H9 (cell line): ENCODE measurements at regions not wholly inside any gene's neighbourhood (a gene's known extent, or its start where the extent isn't known, plus 50 kb on each side); places are given as distances from the start of the nearest gene placed in this dataset.

Experiments
- DNase-seq: peaks from one replicate; pipeline ENCODE4 v3.0.0-alpha.2; 2017
- H2AFZ ChIP-seq: one replicate; pipeline ENCODE4 v1.6.1; 2013; ENCODE audit warnings: mild to moderate bottlenecking, low read length, control low read depth, moderate library complexity
- H2AK5ac ChIP-seq: 2 replicates; pipeline ENCODE4 v1.6.1; 2013; ENCODE audit warnings: low read length, control low read depth, mixed read lengths; ENCODE audit not compliant: insufficient read length
- H2BK120ac ChIP-seq: one replicate; pipeline ENCODE4 v1.6.1; 2013; ENCODE audit warnings: low read depth, mild to moderate bottlenecking, low read length, control low read depth, inconsistent platforms; ENCODE audit not compliant: poor library complexity, severe bottlenecking
- H2BK12ac ChIP-seq: 2 replicates; pipeline ENCODE4 v1.6.1; 2013; ENCODE audit warnings: low read length, control low read depth, mixed read lengths, low read depth; ENCODE audit not compliant: insufficient read length
- H2BK15ac ChIP-seq: 2 replicates; pipeline ENCODE4 v1.6.1; 2013; ENCODE audit warnings: low read depth, low read length, control low read depth
- H2BK20ac ChIP-seq: one replicate; pipeline ENCODE4 v1.6.1; 2013; ENCODE audit warnings: low read depth, mild to moderate bottlenecking, low read length, control low read depth, inconsistent platforms; ENCODE audit not compliant: poor library complexity, severe bottlenecking
- H2BK5ac ChIP-seq: 2 replicates; pipeline ENCODE4 v1.6.1; 2013; ENCODE audit warnings: low read length, control low read depth, mixed read lengths; ENCODE audit not compliant: insufficient read length
- H3K14ac ChIP-seq: 2 replicates; pipeline ENCODE4 v1.6.1; 2013; ENCODE audit warnings: low read length, control low read depth; ENCODE audit not compliant: insufficient read depth
- H3K18ac ChIP-seq: 2 replicates; pipeline ENCODE4 v1.6.1; 2013; ENCODE audit warnings: low read depth, mild to moderate bottlenecking, mixed read lengths, low read length, control low read depth; ENCODE audit not compliant: insufficient read length
- H3K23ac ChIP-seq: 2 replicates; pipeline ENCODE4 v1.6.1; 2013; ENCODE audit warnings: low read length, control low read depth, mixed read lengths, low read depth; ENCODE audit not compliant: insufficient read length
- H3K23me2 ChIP-seq: 2 replicates; pipeline ENCODE4 v1.6.1; 2013; ENCODE audit warnings: low read depth, mild to moderate bottlenecking, mixed read lengths, low read length, control low read depth; ENCODE audit not compliant: insufficient read length, poor library complexity, severe bottlenecking
- H3K27ac ChIP-seq: 2 replicates; pipeline ENCODE4 v1.5.1; 2013; ENCODE audit warnings: low read length, control low read depth, mixed read lengths, low read depth; ENCODE audit not compliant: insufficient read length
- H3K27me3 ChIP-seq: 2 replicates; pipeline ENCODE4 v1.6.1; 2013; ENCODE audit warnings: low read length, control low read depth, inconsistent platforms; ENCODE audit not compliant: insufficient read depth
- H3K4ac ChIP-seq: 2 replicates; pipeline ENCODE4 v1.6.1; 2013; ENCODE audit warnings: low read depth, mild to moderate bottlenecking, control low read depth, inconsistent platforms, low read length, moderate library complexity
- H3K4me1 ChIP-seq: 2 replicates; pipeline ENCODE4 v1.6.1; 2013; ENCODE audit warnings: low read length, control low read depth, inconsistent platforms; ENCODE audit not compliant: insufficient read depth
- H3K4me2 ChIP-seq: 2 replicates; pipeline ENCODE4 v1.6.1; 2013; ENCODE audit warnings: low read length, control low read depth, mixed read lengths; ENCODE audit not compliant: insufficient read length, insufficient read depth
- H3K56ac ChIP-seq: 2 replicates; pipeline ENCODE4 v1.6.1; 2013; ENCODE audit warnings: low read depth, mild to moderate bottlenecking, mixed read lengths, low read length, control low read depth; ENCODE audit not compliant: insufficient read length
- H3K79me1 ChIP-seq: 2 replicates; pipeline ENCODE4 v1.6.1; 2013; ENCODE audit warnings: low read depth, mild to moderate bottlenecking, moderate library complexity, low read length, control low read depth, inconsistent platforms; ENCODE audit not compliant: insufficient read depth, poor library complexity, severe bottlenecking
- H3K79me2 ChIP-seq: 2 replicates; pipeline ENCODE4 v1.6.1; 2013; ENCODE audit warnings: low read length, control low read depth, inconsistent platforms; ENCODE audit not compliant: insufficient read depth
- H3K9ac ChIP-seq: 2 replicates; pipeline ENCODE4 v1.6.1; 2013; ENCODE audit warnings: low read length, control low read depth, mixed read lengths; ENCODE audit not compliant: insufficient read length; ENCODE audit errors: extremely low read depth
- H3K9me3 ChIP-seq: one replicate; pipeline ENCODE4 v1.6.1; 2013; ENCODE audit warnings: low read depth, low read length, inconsistent platforms; ENCODE audit not compliant: control insufficient read depth
- H3T11ph ChIP-seq: one replicate; pipeline ENCODE4 v1.6.1; 2013; ENCODE audit warnings: mild to moderate bottlenecking, low read length, control low read depth, inconsistent platforms
- H4K20me1 ChIP-seq: one replicate; pipeline ENCODE4 v1.6.1; 2013; ENCODE audit not compliant: control insufficient read depth, insufficient read length, insufficient read depth
- H4K5ac ChIP-seq: 2 replicates; pipeline ENCODE4 v1.6.1; 2013; ENCODE audit warnings: low read depth, mild to moderate bottlenecking, mixed read lengths, low read length, control low read depth; ENCODE audit not compliant: insufficient read length
- H4K8ac ChIP-seq: replicated peaks from 2 replicates; pipeline ENCODE4 v1.6.1; 2013; ENCODE audit warnings: low read length, control low read depth, mixed read lengths, low read depth; ENCODE audit not compliant: insufficient read length
- H4K91ac ChIP-seq: 2 replicates; pipeline ENCODE4 v1.6.1; 2013; ENCODE audit warnings: low read depth, mild to moderate bottlenecking, moderate library complexity, mixed read lengths, low read length, control low read depth; ENCODE audit not compliant: insufficient read length
- H3K27ac Mint-ChIP-seq, 3 experiments: 2 replicates in 2 of 3; 3 replicates in 1 of 3; pipeline ENCODE4 v1.8.0; 2020 to 2021; ENCODE audit warnings: mixed read lengths in 3 of 3, mild to moderate bottlenecking in 1 of 3, moderate library complexity in 1 of 3
- H3K27me3 Mint-ChIP-seq: 2 replicates; pipeline ENCODE4 v1.8.0; 2021; ENCODE audit warnings: low read depth, mild to moderate bottlenecking, moderate library complexity, mixed read lengths
- H3K36me3 Mint-ChIP-seq, 3 experiments: 2 replicates in 2 of 3; 3 replicates in 1 of 3; pipeline ENCODE4 v1.8.0; 2020 to 2021; ENCODE audit warnings: low read depth in 3 of 3, mixed read lengths in 3 of 3; ENCODE audit not compliant: insufficient read depth in 1 of 3
- H3K4me1 Mint-ChIP-seq, 2 experiments: 2 replicates each; pipeline ENCODE4 v1.8.0; 2020; ENCODE audit warnings: mixed read lengths in 2 of 2
- H3K4me3 Mint-ChIP-seq, 2 experiments: 2 replicates in 1 of 2; 3 replicates in 1 of 2; pipeline ENCODE4 v1.8.0; 2020 to 2021; ENCODE audit warnings: mild to moderate bottlenecking in 2 of 2, mixed read lengths in 2 of 2, moderate library complexity in 1 of 2
- H3K9me3 Mint-ChIP-seq, 2 experiments: 2 replicates in 1 of 2; 3 replicates in 1 of 2; pipeline ENCODE4 v1.8.0; 2020; ENCODE audit warnings: mild to moderate bottlenecking in 2 of 2, mixed read lengths in 2 of 2, moderate library complexity in 1 of 2
- WGBS: extraction: QIAGEN DNeasy Blood & Tissue Kit; methylation state at CpG from one replicate; pipeline ENCODE4 v1.1.7; 2013; ENCODE audit warnings: missing lambda C conversion rate, low lambda C conversion rate, mixed read lengths; ENCODE audit not compliant: insufficient read length; ENCODE audit errors: extremely low coverage; 5-methylcytosine and 5-hydroxymethylcytosine counted together
- TF ChIP-seq, protein P1 (sequence below): fragments of 200-600 bp; sonication (generic); conservative IDR thresholded peaks from 3 replicates; pipeline ENCODE4 v1.8.0; 2021; ENCODE audit warnings: antibody characterized with exemption, mild to moderate bottlenecking

DNA sequence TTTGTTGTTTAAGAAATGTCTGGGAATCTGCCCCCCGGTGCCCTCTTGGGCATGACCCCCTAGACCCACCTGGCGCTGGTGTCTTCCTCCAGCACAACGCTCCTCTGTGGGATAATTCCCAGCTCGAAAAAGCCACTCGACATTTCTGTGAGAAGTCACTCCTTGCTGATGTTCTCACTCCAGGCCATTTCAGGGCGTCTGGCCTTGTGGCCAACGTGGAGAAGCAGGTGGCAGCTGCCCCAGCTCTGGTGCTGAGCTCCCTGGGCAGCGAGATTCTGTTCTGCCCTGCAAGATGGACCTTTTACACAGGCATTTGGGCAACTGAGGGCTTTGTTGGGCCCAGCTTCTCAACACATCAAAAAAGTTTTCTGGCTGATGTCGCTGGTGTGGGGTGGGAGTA is 147.7 kb upstream of the WNT4 start:
- no peak overlapping the region for H2AK5ac ChIP-seq
- no peak overlapping the region for H4K8ac ChIP-seq
- H3K18ac ChIP-seq = no peak overlapping the region
- H3K56ac ChIP-seq = no peak overlapping the region
- no peaks in the 10 kb centered on the region for H3K23me2 ChIP-seq
- no peak overlapping the region for H2BK120ac ChIP-seq
- TF ChIP-seq, protein P1, sequence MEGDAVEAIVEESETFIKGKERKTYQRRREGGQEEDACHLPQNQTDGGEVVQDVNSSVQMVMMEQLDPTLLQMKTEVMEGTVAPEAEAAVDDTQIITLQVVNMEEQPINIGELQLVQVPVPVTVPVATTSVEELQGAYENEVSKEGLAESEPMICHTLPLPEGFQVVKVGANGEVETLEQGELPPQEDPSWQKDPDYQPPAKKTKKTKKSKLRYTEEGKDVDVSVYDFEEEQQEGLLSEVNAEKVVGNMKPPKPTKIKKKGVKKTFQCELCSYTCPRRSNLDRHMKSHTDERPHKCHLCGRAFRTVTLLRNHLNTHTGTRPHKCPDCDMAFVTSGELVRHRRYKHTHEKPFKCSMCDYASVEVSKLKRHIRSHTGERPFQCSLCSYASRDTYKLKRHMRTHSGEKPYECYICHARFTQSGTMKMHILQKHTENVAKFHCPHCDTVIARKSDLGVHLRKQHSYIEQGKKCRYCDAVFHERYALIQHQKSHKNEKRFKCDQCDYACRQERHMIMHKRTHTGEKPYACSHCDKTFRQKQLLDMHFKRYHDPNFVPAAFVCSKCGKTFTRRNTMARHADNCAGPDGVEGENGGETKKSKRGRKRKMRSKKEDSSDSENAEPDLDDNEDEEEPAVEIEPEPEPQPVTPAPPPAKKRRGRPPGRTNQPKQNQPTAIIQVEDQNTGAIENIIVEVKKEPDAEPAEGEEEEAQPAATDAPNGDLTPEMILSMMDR = no peak
- WGBS = no CpG with 5 or more reads among the region's 9 CpGs
- H3T11ph ChIP-seq = no peak overlapping the region
- Mint-ChIP-seq H3K4me1 (peaks cover 9 to 15% of the 10 kb centered on the region in 2 experiments; a peak in 3 of 4 replicates), H3K27ac (no peak overlapping the region), H3K4me3 (no peak overlapping the region), H3K27me3 (peaks cover 1% of the 10 kb centered on the region), H3K9me3 (peaks cover 0 to 4% of the 10 kb centered on the region in 2 experiments; a peak in 1 of 5 replicates), H3K36me3 (peaks cover 0 to 5% (median 0%) of the 10 kb centered on the region in 3 experiments; a peak in 2 of 7 replicates)
- no peak overlapping the region for H2BK15ac ChIP-seq
- no peak overlapping the region for H3K14ac ChIP-seq
- no peak overlapping the region for H4K91ac ChIP-seq
- H3K79me2 ChIP-seq = no peaks in the 10 kb centered on the region
- no peak for DNase-seq
- H3K4me1 ChIP-seq = no peaks in the 10 kb centered on the region
- H3K9me3 ChIP-seq = no peaks in the 10 kb centered on the region
- H3K27me3 ChIP-seq = no peaks in the 10 kb centered on the region
- H3K9ac ChIP-seq = no peak overlapping the region
- H2BK12ac ChIP-seq = no peak overlapping the region
- no peak overlapping the region for H2BK20ac ChIP-seq
- no peaks in the 10 kb centered on the region for H4K20me1 ChIP-seq
- H2AFZ ChIP-seq = no peak overlapping the region
- H3K79me1 ChIP-seq = no peaks in the 10 kb centered on the region
- H3K4me2 ChIP-seq = no peak overlapping the region
- H4K5ac ChIP-seq = no peak overlapping the region
- no peak overlapping the region for H2BK5ac ChIP-seq
- no peak overlapping the region for H3K27ac ChIP-seq
- no peak overlapping the region for H3K4ac ChIP-seq
- no peak overlapping the region for H3K23ac ChIP-seq
